Esophagus muscularis mucosa (tissue), 4 donors: ENCODE measurements at regions not wholly inside any gene's neighbourhood (a gene's known extent, or its start where the extent isn't known, plus 50 kb on each side); places are given as distances from the start of the nearest gene placed in this dataset.

Source experiments
- DNase-seq: peaks from one replicate; pipeline ENCODE4 v3.0.0-alpha.2; 2017; ENCODE audit errors: extremely low spot score
- H3K27ac ChIP-seq, 4 donors: fragments of 200-600 bp; sonication (generic); replicated peaks in 1 of 4; 1 replicate in 3 of 4; 2 replicates in 1 of 4; pipeline ENCODE4 v1.5.1; 2016 to 2019; ENCODE audit warnings: mild to moderate bottlenecking in 1 of 4
- H3K27me3 ChIP-seq, 4 donors: fragments of 200-600 bp; sonication (generic); one replicate each; pipeline versions ENCODE4 v1.5.1 to v1.6.0; 2016 to 2019
- H3K36me3 ChIP-seq, 4 donors: fragments of 200-600 bp; sonication (generic); one replicate each; pipeline ENCODE4 v1.5.1; 2016 to 2019
- H3K4me1 ChIP-seq, 4 donors: fragments of 200-600 bp; sonication (generic); one replicate each; pipeline ENCODE4 v1.5.1; 2016 to 2019
- H3K4me3 ChIP-seq, 4 donors: fragments of 200-600 bp; sonication (generic); 1 replicate in 2 of 4; 2 replicates in 2 of 4; pipeline ENCODE4 v1.5.1; 2016 to 2019; ENCODE audit warnings: mild to moderate bottlenecking in 4 of 4, moderate library complexity in 1 of 4
- H3K9me3 ChIP-seq, 4 donors: fragments of 200-600 bp; sonication (generic); 1 replicate in 3 of 4; 2 replicates in 1 of 4; pipeline ENCODE4 v1.5.1; 2016 to 2019
- EP300 ChIP-seq: sonication (generic); formaldehyde crosslinking; IDR thresholded peaks from one replicate; pipeline ENCODE4 v1.6.1; 2017; ENCODE audit warnings: antibody characterized with exemption
- POLR2A ChIP-seq: fragments of 450-650 bp; IDR thresholded peaks from one replicate; pipeline ENCODE4 v1.6.1; 2017; ENCODE audit warnings: antibody characterized with exemption, moderate library complexity, mild to moderate bottlenecking, low read depth
- POLR2AphosphoS5 ChIP-seq, 2 donors: sonication (generic); formaldehyde crosslinking; IDR thresholded peaks; one replicate each; pipeline ENCODE4 v1.6.1; 2017; ENCODE audit warnings: antibody characterized with exemption in 2 of 2
- WGBS: methylation state at CpG from one replicate; pipeline ENCODE4 v1.1.5; 2018; 5-methylcytosine and 5-hydroxymethylcytosine counted together
- intact Hi-C: fragments of 100-400 bp; cut with DNase I; formaldehyde crosslinking; loops from one replicate; pipeline ENCODE4 v1.15.1; 2023
- TF ChIP-seq, protein P1 (sequence below), 3 experiments: fragments of 200-600 bp in 2 of 3; fragments of 450-650 bp in 1 of 3; sonication (generic) in 2 of 3; IDR thresholded peaks; one replicate each; pipeline ENCODE4 v1.5.1; 2017 to 2019; ENCODE audit warnings: antibody characterized with exemption in 3 of 3, mild to moderate bottlenecking in 2 of 3, moderate library complexity in 1 of 3

DNA sequence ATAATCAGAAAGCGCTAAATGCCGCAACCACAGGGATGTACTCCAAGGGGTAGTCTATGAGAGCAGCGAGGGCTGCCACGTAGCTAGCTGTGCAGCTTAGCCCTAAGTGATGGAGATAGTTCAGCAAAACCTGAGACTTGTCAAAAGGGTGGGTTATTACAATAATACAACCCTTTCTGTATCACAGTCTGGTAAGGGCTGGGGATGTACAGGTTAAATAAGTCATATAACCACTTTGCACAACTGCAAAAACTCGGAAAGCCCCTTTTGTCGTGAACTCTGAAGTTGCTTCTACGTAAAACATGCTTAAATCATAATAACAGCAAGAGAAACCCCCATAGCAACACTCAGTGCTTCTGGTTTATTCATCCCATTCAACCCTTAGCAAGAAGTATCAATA lies 598.8 kb downstream of the SUCLG1 start:
- H3K4me1 ChIP-seq = no peaks in the 10 kb centered on the region
- H3K36me3 ChIP-seq = no peaks in the 10 kb centered on the region
- no peak for TF ChIP-seq POLR2A
- no peak for TF ChIP-seq EP300
- TF ChIP-seq POLR2AphosphoS5 (IDR thresholded peaks at IDR 0.05) = no peak
- TF ChIP-seq, protein P1, sequence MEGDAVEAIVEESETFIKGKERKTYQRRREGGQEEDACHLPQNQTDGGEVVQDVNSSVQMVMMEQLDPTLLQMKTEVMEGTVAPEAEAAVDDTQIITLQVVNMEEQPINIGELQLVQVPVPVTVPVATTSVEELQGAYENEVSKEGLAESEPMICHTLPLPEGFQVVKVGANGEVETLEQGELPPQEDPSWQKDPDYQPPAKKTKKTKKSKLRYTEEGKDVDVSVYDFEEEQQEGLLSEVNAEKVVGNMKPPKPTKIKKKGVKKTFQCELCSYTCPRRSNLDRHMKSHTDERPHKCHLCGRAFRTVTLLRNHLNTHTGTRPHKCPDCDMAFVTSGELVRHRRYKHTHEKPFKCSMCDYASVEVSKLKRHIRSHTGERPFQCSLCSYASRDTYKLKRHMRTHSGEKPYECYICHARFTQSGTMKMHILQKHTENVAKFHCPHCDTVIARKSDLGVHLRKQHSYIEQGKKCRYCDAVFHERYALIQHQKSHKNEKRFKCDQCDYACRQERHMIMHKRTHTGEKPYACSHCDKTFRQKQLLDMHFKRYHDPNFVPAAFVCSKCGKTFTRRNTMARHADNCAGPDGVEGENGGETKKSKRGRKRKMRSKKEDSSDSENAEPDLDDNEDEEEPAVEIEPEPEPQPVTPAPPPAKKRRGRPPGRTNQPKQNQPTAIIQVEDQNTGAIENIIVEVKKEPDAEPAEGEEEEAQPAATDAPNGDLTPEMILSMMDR (IDR thresholded peaks at IDR 0.05) = no peak
- no peaks in the 10 kb centered on the region for H3K9me3 ChIP-seq
- H3K27me3 ChIP-seq = no peaks in the 10 kb centered on the region
- WGBS = 71% methylated on average over 7 of the region's 7 CpGs
- no peak overlapping the region for H3K27ac ChIP-seq
- H3K4me3 ChIP-seq = no peak overlapping the region
- intact Hi-C loops = no loop called here
- DNase-seq = no peak

DNA sequence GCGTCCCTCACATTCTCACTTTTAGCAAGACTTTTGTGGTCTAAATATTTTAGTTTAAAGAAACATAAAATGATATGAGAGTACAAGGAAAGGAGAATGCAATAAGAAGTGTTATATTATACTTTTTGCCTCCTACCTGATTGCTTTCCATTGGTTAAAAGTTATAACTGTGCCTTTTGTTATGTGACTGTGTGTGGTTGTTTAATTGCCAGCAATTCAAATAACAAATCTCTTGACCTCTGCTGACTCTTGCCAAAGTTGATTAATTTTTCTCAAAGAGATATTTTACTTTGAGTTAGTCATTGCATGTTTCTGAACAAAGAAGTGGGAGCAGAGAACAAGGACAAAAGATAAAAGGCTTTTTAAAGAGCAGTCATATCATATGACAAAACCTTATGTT lies 599.5 kb downstream of the SUCLG1 start:
- 84% methylated on average over 1 of the region's 1 CpG for WGBS
- intact Hi-C loops = no loop called here
- no peak for TF ChIP-seq POLR2AphosphoS5 (IDR thresholded peaks at IDR 0.05)
- no peak for TF ChIP-seq EP300
- no peak for TF ChIP-seq POLR2A
- TF ChIP-seq, protein P1 (IDR thresholded peaks at IDR 0.05) = no peak
- H3K27ac ChIP-seq = no peak overlapping the region
- no peak overlapping the region for H3K4me3 ChIP-seq
- H3K27me3 ChIP-seq = no peaks in the 10 kb centered on the region
- no peaks in the 10 kb centered on the region for H3K4me1 ChIP-seq
- DNase-seq = no peak
- H3K9me3 ChIP-seq = no peaks in the 10 kb centered on the region
- H3K36me3 ChIP-seq = no peaks in the 10 kb centered on the region

DNA sequence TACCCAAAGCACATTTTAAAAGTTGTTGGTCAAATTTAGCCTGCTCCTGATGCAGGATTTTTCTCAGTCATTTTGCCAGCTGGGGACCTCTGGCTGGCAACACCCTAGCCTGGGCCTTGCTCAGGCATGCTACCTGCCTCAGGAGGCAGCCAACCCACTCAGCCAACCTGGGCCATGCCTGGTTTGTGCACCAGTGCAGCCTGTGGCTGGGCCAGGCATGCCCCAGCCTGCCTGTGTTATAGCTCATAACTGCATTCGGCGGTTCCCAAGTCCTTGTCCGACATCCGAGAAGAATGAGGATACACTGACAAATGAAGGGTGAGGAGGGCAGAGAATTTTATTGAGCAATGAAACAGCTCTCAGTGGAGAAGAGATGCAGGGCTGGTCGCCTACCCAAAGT lies 608.0 kb downstream of the SUCLG1 start:
- Histone ChIP-seq H3K36me3 (no peaks in the 10 kb centered on the region), H3K27ac (no peak overlapping the region), H3K4me3 (no peak overlapping the region), H3K9me3 (no peaks in the 10 kb centered on the region), H3K4me1 (no peaks in the 10 kb centered on the region), H3K27me3 (no peaks in the 10 kb centered on the region)
- 90% methylated on average over 5 of the region's 5 CpGs for WGBS
- no peak for TF ChIP-seq EP300
- intact Hi-C loops = no loop called here
- no peak for DNase-seq

DNA sequence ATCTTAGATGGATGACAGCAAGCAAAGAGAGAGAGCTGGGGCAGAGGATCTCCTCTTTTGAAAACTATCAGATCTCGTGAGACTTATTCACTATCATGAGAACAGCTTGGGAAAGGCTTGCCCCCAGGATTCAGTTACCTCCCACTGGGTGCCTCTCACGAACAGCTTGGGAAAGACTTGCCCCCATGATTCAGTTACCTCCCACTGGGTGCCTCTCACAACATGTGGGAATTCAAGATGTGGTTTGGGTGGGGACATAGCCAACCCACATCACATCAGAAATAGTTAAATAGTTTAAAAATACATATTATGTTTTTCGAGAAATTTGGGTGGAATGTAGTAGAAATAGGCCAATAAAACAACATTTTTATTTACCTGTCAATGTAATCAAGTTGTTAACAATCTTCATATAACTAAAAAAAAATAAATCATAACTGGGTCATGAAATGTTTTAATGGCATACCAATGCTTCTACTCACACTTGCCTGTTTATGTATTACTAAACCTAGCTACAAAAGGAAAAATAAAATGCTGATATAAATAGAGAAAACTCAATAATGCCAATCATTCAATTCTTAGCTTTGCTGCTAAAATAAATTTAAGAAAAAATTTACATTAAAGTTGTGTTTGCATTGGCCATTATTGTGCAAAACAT lies 608.9 kb downstream of the SUCLG1 start:
- no peaks in the 10 kb centered on the region for H3K4me1 ChIP-seq
- WGBS = 80% methylated on average over 3 of the region's 3 CpGs
- no peaks in the 10 kb centered on the region for H3K36me3 ChIP-seq
- H3K4me3 ChIP-seq = no peak overlapping the region
- DNase-seq = no peak
- intact Hi-C loops = no loop called here
- H3K27me3 ChIP-seq = no peaks in the 10 kb centered on the region
- TF ChIP-seq POLR2A (no peak), EP300 (no peak), POLR2AphosphoS5 (IDR thresholded peaks at IDR 0.05) (no peak)
- TF ChIP-seq, protein P1 (IDR thresholded peaks at IDR 0.05) = no peak
- no peaks in the 10 kb centered on the region for H3K9me3 ChIP-seq
- H3K27ac ChIP-seq = no peak overlapping the region

DNA sequence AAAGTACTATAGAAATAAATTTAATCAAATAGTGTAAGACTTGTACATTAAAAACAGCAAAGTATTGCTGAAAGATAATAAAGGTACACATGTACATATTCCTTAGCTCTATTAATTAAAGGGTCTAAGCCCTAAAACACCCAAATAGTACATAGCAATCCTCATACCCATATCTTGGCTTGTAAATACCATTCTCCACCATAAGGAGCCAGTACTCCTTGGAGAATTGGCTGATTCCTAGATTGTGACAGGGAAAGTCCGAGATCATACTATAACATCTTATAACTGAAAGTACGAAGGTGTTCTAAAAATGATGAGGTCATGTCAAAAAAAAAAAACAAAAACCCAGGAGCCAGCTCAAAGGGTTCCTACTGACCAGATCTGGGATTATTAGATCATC lies 614.6 kb downstream of the SUCLG1 start:
- H3K4me1 ChIP-seq = no peaks in the 10 kb centered on the region
- no peaks in the 10 kb centered on the region for H3K36me3 ChIP-seq
- no peak overlapping the region for H3K4me3 ChIP-seq
- no peaks in the 10 kb centered on the region for H3K27me3 ChIP-seq
- H3K9me3 ChIP-seq = no peaks in the 10 kb centered on the region
- no peak for DNase-seq
- H3K27ac ChIP-seq = no peak overlapping the region
- 66% methylated on average over 2 of the region's 2 CpGs for WGBS
- TF ChIP-seq, protein P1 (IDR thresholded peaks at IDR 0.05) = no peak
- TF ChIP-seq EP300 = no peak
- TF ChIP-seq POLR2A = no peak
- TF ChIP-seq POLR2AphosphoS5 (IDR thresholded peaks at IDR 0.05) = no peak
- intact Hi-C loops = no loop called here
